Uterus (tissue), 2 donors: ENCODE measurements at regions not wholly inside any gene's neighbourhood (a gene's known extent, or its start where the extent isn't known, plus 50 kb on each side); places are given as distances from the start of the nearest gene placed in this dataset.

Source experiments
- CTCF ChIP-seq, 4 experiments: fragments of 200-600 bp in 2 of 4; fragments of 450-650 bp in 2 of 4; sonication (generic) in 2 of 4; IDR thresholded peaks; one replicate each; pipeline ENCODE4 v1.5.1; 2016 to 2019; ENCODE audit warnings: antibody characterized with exemption in 4 of 4, mild to moderate bottlenecking in 2 of 4, moderate library complexity in 1 of 4
- POLR2A ChIP-seq, 2 donors: fragments of 450-650 bp; IDR thresholded peaks; one replicate each; pipeline ENCODE4 v1.6.1; 2016; ENCODE audit warnings: antibody characterized with exemption in 2 of 2, mild to moderate bottlenecking in 1 of 2, moderate library complexity in 1 of 2

DNA sequence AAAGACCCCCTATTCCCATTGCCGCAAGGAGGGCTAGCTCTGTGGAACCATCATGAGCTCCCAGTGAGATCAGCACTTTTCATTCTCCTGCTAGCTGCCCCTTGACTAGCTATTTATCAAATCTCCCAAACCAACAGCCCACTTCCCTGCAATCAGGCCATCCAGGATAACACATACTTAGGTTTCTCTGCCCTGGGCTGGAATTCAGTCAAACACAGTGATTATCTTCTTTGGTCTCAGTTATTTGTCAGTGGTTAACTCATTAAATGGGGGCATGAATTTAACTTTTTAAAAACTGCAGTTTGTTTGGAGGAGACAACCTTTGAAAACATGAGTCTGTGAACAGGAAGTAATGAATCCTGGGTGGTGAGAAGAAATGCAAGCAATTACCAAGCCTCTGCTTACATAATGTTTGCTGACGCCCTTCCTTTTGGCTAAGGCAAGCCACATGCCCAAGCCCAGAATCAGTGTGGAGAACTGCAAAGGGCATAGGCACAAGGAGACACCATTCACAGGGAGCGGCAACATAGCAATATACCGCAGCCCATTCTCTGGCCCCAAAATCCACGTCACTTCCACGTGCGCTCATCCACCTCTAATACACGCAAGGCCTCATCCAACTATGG, 275.0 kb downstream of the DRD1 start:
- TF ChIP-seq CTCF (IDR thresholded peaks at IDR 0.05) (no peak), POLR2A (IDR thresholded peaks at IDR 0.05) (no peak)
